HG03565 (cell line): ENCODE measurements at regions not wholly inside any gene's neighbourhood (a gene's known extent, or its start where the extent isn't known, plus 50 kb on each side); places are given as distances from the start of the nearest gene placed in this dataset.
"Not testable (repeated sequence)": the region's sequence is repeated elsewhere in the genome, so short reads cannot be mapped to it uniquely, and the experiment has no call there.

Experiments used
- ATAC-seq: cut with Tn5 transposase; IDR thresholded peaks from one replicate; pipeline ENCODE4 v1.9.1; 2021; ENCODE audit warnings: mild to moderate bottlenecking, moderate library complexity; ENCODE audit not compliant: unreplicated experiment

DNA sequence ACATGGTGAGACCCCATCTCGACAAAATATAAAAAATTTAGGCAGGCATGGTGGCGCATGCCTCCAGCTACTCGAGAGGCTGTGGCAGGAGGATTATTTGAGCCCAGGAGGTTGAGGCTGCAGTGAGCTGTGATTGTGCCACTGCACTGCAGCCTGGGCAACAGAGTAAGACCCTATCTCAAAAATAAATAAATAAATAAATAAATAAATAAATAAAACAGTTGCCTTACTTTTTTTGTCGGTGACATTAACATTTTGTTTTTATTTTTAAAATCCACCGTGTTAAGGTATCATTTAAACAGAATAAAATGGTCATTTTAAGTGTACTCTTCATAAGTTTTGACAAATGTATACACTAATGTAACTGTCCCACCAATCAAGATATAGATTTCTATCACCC lies 57.0 kb downstream of the RASL11A start:
- ATAC-seq = no peak

DNA sequence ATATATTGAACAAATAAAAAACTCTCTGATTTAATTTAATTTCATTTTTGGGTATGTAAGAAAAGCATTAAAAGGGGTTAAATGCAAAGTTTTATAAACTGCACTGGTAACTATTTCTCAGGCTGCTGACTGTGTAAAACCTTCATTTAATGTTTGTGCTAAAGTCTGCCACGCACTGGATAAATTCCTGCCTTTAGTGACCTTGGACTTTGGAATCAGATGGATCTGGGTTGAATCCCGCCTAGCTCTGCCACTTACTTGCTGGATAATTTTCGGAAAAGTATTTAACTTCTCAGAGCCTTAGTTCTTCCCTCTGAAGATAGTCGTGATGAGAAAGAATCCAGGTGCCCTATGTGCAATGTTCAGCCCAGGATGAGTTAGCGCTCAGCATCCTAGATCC lies 58.6 kb downstream of the RASL11A start:
- no peak for ATAC-seq

- no peak for ATAC-seq
These were observed 64.3 kb downstream of the RASL11A start for GRCh38 chr13:27334774-27335435.

GRCh38 chr13:27336014-27336673 lies 65.5 kb downstream of the RASL11A start:
- no peak for ATAC-seq

DNA sequence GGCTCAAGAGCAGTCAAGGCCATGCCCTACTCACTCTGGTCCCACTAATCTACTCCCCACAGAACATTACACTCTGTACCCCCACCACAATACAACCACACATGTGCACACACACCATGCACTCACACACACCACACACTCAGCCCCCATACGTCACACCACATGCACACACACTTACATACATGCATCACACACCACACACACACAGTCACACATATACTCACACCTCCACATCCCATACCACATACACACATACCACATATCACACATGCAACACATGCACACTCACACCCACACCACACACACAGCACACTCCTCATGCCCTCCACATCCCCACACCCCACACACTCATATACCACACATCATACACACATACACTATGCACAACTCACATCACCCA lies 67.6 kb downstream of the RASL11A start:
- ATAC-seq = no peak

DNA sequence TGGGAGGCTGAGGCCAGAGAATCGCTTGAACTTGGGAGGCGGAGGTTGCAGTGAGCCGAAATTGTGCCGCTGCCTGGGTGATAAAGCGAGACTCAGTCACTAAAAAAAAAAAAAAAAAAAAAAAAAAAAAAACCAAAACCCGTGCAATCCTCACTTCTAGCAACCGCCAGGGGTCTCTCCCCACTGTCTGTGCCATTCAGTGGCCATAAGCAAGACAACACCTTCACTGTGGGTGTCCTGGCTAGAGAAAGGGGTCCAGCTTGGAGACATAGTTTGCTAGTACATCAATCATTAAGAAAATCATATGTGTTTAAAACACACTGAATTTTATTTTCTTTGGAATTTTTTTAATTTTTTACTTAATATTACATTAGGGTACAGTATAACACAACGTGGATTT lies 68.2 kb downstream of the RASL11A start:
- no peak for ATAC-seq

DNA sequence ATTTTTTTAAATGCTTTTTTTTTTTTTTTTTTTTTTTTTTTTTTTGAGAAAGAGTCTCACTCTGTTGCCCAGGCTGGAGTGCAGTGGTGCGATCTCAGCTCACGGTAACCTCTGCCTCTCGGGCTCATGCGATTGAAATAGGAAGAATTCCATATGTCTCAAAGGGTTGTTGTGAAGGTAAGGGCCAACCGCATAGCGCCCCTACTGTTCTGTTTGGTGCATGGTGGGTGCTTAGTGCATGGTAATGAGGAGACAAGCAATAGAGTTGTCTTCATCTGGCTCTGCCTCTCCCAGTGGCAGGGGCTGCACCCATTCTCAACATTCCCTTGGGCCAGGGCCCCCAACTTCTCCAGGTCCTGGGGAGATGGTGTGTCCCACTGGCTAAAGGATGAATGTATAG lies 68.7 kb downstream of the RASL11A start:
- no peak for ATAC-seq

GRCh38 chr13:27341616-27342015 lies 71.0 kb downstream of the RASL11A start:
- ATAC-seq = no peak

- no peak for ATAC-seq
These were observed 76.7 kb downstream of the RASL11A start for GRCh38 chr13:27347211-27347772.

DNA sequence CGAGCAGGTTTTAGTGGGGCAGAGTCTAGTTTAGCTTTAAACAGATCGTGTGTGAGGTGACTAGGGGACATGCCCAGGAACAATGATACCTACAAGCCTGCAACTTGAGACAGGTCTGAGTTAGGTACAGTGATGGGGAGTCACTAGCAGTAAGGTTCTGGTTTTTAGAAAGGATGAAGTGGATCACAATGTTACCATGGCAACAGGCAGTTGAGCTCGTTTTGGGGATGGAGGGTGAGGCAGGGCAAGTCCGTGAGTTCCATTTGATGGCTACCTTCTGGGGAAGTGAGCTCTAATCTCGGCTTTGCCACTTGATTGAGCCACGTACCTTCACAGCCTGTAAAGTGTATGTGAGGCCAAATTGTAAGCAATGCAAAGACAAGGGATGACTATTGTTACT lies 76.0 kb upstream of the GTF3A start:
- ATAC-seq = no peak

DNA sequence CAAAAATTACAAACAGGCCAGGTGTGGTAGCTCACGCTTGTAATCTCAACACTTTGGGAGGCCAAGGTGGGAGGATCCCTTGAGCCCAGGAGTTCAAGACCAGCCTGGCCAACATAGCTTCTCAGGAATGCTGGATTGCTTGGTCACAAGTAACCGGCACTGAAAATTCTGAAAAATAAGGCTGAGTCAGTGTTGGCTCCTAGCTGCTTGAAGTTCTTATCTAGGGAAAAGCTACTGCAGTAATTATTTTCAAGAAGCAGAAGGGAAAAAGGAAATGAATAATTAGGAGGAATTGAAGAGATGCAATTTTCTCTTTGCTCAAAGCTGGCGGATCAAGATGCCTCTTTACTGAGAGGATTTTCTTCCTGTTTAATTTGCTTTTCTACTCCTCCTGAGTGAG lies 75.0 kb upstream of the GTF3A start:
- no peak for ATAC-seq

GRCh38 chr13:27350825-27351224 lies 73.6 kb upstream of the GTF3A start:
- ATAC-seq = not testable (repeated sequence)

DNA sequence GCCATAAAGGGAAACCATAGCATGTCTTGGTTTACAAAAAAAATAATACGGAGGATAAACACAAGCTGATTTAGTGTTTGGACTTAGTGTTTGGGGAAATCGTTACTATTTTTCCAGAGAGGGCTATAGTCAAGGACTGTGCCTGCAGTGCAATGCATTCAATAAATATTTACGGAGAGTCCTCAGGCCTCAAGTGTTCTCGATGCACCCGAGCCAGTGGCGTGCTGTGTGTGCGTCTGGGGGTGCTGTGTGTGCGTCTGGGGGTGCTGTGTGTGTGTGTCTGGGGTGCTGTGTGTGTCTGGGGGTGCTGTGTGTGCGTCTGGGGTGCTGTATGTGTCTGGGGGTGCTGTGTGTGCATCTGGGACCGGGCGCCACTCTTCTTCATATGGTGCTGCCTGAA lies 71.7 kb upstream of the GTF3A start:
- no peak for ATAC-seq

- ATAC-seq = peak; percentile 97
These were observed 71.2 kb upstream of the GTF3A start for GRCh38 chr13:27353166-27353583.

- ATAC-seq = no peak
These were observed 70.7 kb upstream of the GTF3A start for GRCh38 chr13:27353708-27354107.

- no peak for ATAC-seq
These were observed 70.0 kb upstream of the GTF3A start for GRCh38 chr13:27354379-27354778.

DNA sequence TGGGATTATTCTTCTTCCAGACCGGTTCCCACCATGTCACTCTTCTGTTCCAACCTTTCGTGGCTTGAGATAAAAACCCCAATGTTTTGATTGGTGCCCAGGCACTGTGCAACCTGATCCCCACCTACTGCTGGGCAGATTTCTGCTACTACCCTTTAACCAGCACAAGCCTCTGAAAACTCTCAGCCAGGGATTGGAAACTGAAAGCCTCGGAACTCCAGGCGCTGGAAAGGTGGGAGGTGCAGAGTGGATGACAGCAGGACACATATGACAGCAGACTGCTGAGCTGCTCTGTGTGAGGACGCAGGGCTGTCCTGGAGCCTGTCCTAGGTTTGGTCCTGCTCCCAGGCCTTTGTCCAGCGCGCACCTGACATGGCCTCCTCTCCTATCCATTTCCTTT lies 68.5 kb upstream of the GTF3A start:
- ATAC-seq = no peak

GRCh38 chr13:27358420-27358819 lies 66.0 kb upstream of the GTF3A start:
- no peak for ATAC-seq

GRCh38 chr13:27359199-27359821 lies 65.1 kb upstream of the GTF3A start:
- ATAC-seq = no peak

DNA sequence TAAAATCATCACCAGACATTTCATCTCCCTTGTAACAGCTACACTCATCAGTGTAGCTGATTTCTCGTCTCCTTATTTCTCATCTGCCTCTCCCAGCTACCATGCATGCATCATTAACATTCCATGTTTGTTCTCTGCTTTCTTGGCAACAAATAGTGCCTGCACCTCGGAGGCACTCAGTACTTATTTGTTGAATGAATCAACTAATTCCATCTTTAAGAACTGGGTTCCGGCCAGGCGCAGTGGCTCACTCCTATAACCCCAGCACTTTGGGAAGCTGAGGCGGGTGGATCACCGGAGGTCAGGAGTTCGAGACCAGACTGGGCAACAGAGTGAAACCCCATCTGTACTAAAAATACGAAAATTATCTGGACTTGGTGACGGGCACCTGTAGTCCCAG lies 63.9 kb upstream of the GTF3A start:
- no peak for ATAC-seq

- ATAC-seq = peak; percentile 87
These were observed 62.2 kb upstream of the GTF3A start for GRCh38 chr13:27362064-27362751.
